Testis (tissue), 2 donors: ENCODE measurements at regions not wholly inside any gene's neighbourhood (a gene's known extent, or its start where the extent isn't known, plus 50 kb on each side); places are given as distances from the start of the nearest gene placed in this dataset.

ENCODE experiments used
- DNase-seq: peaks from one replicate; pipeline ENCODE4 v3.0.0-alpha.2; 2019
- H3K27ac ChIP-seq, 2 donors: fragments of 200-600 bp; sonication (generic); one replicate each; pipeline ENCODE4 v1.5.1; 2019
- H3K27me3 ChIP-seq: fragments of 200-600 bp; sonication (generic); one replicate; pipeline ENCODE4 v1.5.1; 2019
- H3K36me3 ChIP-seq: fragments of 200-600 bp; sonication (generic); one replicate; pipeline ENCODE4 v1.5.1; 2017; ENCODE audit warnings: low read depth; ENCODE audit errors: missing control alignments
- H3K4me1 ChIP-seq: fragments of 200-600 bp; sonication (generic); one replicate; pipeline ENCODE4 v1.5.1; 2019
- H3K4me3 ChIP-seq, 2 donors: fragments of 200-600 bp; sonication (generic); one replicate each; pipeline ENCODE4 v1.5.1; 2017 to 2019
- H3K9me3 ChIP-seq: fragments of 200-600 bp; sonication (generic); one replicate; pipeline ENCODE4 v1.5.1; 2017
- CTCF ChIP-seq, 3 experiments: fragments of 450-650 bp in 2 of 3; fragments of 200-600 bp in 1 of 3; sonication (generic) in 1 of 3; IDR thresholded peaks; one replicate each; pipeline ENCODE4 v1.5.1; 2016 to 2019; ENCODE audit warnings: antibody characterized with exemption in 3 of 3, mild to moderate bottlenecking in 2 of 3, moderate library complexity in 1 of 3
- POLR2A ChIP-seq: fragments of 450-650 bp; IDR thresholded peaks from one replicate; pipeline ENCODE4 v1.6.1; 2017; ENCODE audit warnings: antibody characterized with exemption, mild to moderate bottlenecking, moderate library complexity
- WGBS, 2 donors: methylation state at CpG; one replicate each; pipeline ENCODE4 v1.1.5; 2018; 5-methylcytosine and 5-hydroxymethylcytosine counted together
- intact Hi-C: fragments of 100-400 bp; cut with DNase I; formaldehyde crosslinking; loops from one replicate; pipeline ENCODE4 v1.15.1; 2023; ENCODE audit warnings: low total_unique reads

- no peak for DNase-seq
- Histone ChIP-seq H3K4me3 (no peak overlapping the region), H3K4me1 (no peaks in the 10 kb centered on the region), H3K27me3 (no peaks in the 10 kb centered on the region), H3K27ac (no peak overlapping the region), H3K9me3 (no peaks in the 10 kb centered on the region), H3K36me3 (no peaks in the 10 kb centered on the region)
- TF ChIP-seq POLR2A (no peak), CTCF (IDR thresholded peaks at IDR 0.05) (no peak)
- intact Hi-C loops = no loop called here
- 61 to 72% methylated on average over 4 of the region's 4 CpGs for WGBS, 2 donors
These were observed 422.0 kb upstream of the ZNF385D start for GRCh38 chr3:22172964-22173363.

- WGBS, 2 donors = 42 to 46% methylated on average over 1 of the region's 1 CpG
- DNase-seq = no peak
- intact Hi-C loops = no loop called here
- H3K9me3 ChIP-seq = no peaks in the 10 kb centered on the region
- H3K27me3 ChIP-seq = no peaks in the 10 kb centered on the region
- no peak overlapping the region for H3K4me3 ChIP-seq
- H3K36me3 ChIP-seq = no peaks in the 10 kb centered on the region
- TF ChIP-seq POLR2A = no peak
- no peak for TF ChIP-seq CTCF (IDR thresholded peaks at IDR 0.05)
- no peaks in the 10 kb centered on the region for H3K4me1 ChIP-seq
- H3K27ac ChIP-seq = no peak overlapping the region
These were observed 424.9 kb upstream of the ZNF385D start for GRCh38 chr3:22175947-22176346.

- intact Hi-C loops = no loop called here
- Histone ChIP-seq H3K9me3 (no peaks in the 10 kb centered on the region), H3K4me1 (no peaks in the 10 kb centered on the region), H3K36me3 (no peaks in the 10 kb centered on the region), H3K27me3 (no peaks in the 10 kb centered on the region), H3K27ac (no peak overlapping the region), H3K4me3 (no peak overlapping the region)
- TF ChIP-seq CTCF (IDR thresholded peaks at IDR 0.05) (no peak), POLR2A (no peak)
- 81 to 86% methylated on average over 3 of the region's 3 CpGs for WGBS, 2 donors
- DNase-seq = no peak
These were observed 425.9 kb upstream of the ZNF385D start for GRCh38 chr3:22176911-22177310.

- Histone ChIP-seq H3K4me3 (no peak overlapping the region), H3K9me3 (no peaks in the 10 kb centered on the region), H3K4me1 (no peaks in the 10 kb centered on the region), H3K36me3 (no peaks in the 10 kb centered on the region), H3K27ac (no peak overlapping the region), H3K27me3 (no peaks in the 10 kb centered on the region)
- no peak for TF ChIP-seq POLR2A
- no peak for TF ChIP-seq CTCF (IDR thresholded peaks at IDR 0.05)
- DNase-seq = no peak
- intact Hi-C loops = no loop called here
These were observed 438.6 kb upstream of the ZNF385D start for GRCh38 chr3:22189616-22190015.

GRCh38 chr3:22199095-22199494 lies 448.1 kb upstream of the ZNF385D start:
- H3K9me3 ChIP-seq = no peaks in the 10 kb centered on the region
- TF ChIP-seq POLR2A = no peak
- TF ChIP-seq CTCF (IDR thresholded peaks at IDR 0.05) = no peak
- H3K4me1 ChIP-seq = no peaks in the 10 kb centered on the region
- H3K4me3 ChIP-seq = no peak overlapping the region
- no peak for DNase-seq
- H3K36me3 ChIP-seq = no peaks in the 10 kb centered on the region
- H3K27me3 ChIP-seq = no peaks in the 10 kb centered on the region
- 52 to 65% methylated on average over 1 of the region's 1 CpG for WGBS, 2 donors
- no peak overlapping the region for H3K27ac ChIP-seq
- intact Hi-C loops = no loop called here
